DMS153 (cell line): ENCODE measurements at regions not wholly inside any gene's neighbourhood (a gene's known extent, or its start where the extent isn't known, plus 50 kb on each side); places are given as distances from the start of the nearest gene placed in this dataset.
A peak's percentile ranks its signal among the peaks of the same experiment; 100 is the strongest.

Source experiments
- DNase-seq: peaks from one replicate; lab custom pipeline; 2025; lab: John Stamatoyannopoulos, UW

GRCh38 chr13:30030141-30030750 lies 179.8 kb upstream of the UBL3 start:
- DNase-seq = no peak

- no peak for DNase-seq
Measured at GRCh38 chr13:30027569-30028455, 177.4 kb upstream of the UBL3 start.

GRCh38 chr13:30026909-30027308 lies 176.5 kb upstream of the UBL3 start:
- DNase-seq = no peak

GRCh38 chr13:30026093-30026492 lies 175.7 kb upstream of the UBL3 start:
- DNase-seq = no peak

- DNase-seq = no peak
Measured at GRCh38 chr13:30025351-30025750, 174.9 kb upstream of the UBL3 start.

- DNase-seq = peak; percentile 43
Measured at GRCh38 chr13:30024125-30024865, 173.9 kb upstream of the UBL3 start.

- no peak for DNase-seq
Measured at GRCh38 chr13:30023196-30023895, 172.9 kb upstream of the UBL3 start.

- DNase-seq = no peak
Measured at GRCh38 chr13:30022796-30023195, 172.4 kb upstream of the UBL3 start.

GRCh38 chr13:30022256-30022655 lies 171.8 kb upstream of the UBL3 start:
- no peak for DNase-seq

- no peak for DNase-seq
Measured at GRCh38 chr13:30021611-30022010, 171.2 kb upstream of the UBL3 start.

- no peak for DNase-seq
Measured at GRCh38 chr13:30020726-30021312, 170.4 kb upstream of the UBL3 start.

- DNase-seq = no peak
Measured at GRCh38 chr13:30019648-30020626, 169.5 kb upstream of the UBL3 start.

- no peak for DNase-seq
Measured at GRCh38 chr13:30017880-30018279, 167.5 kb upstream of the UBL3 start.

GRCh38 chr13:30016398-30016797 lies 166.0 kb upstream of the UBL3 start:
- DNase-seq = no peak

GRCh38 chr13:30009411-30009810 lies 159.0 kb upstream of the UBL3 start:
- no peak for DNase-seq

GRCh38 chr13:30006246-30006645 lies 155.8 kb upstream of the UBL3 start:
- no peak for DNase-seq

- DNase-seq = no peak
Measured at GRCh38 chr13:30004204-30004603, 153.8 kb upstream of the UBL3 start.

- DNase-seq = no peak
Measured at GRCh38 chr13:30002577-30002976, 152.2 kb upstream of the UBL3 start.

- DNase-seq = no peak
Measured at GRCh38 chr13:30000370-30000765, 150.0 kb upstream of the UBL3 start.

- no peak for DNase-seq
Measured at GRCh38 chr13:29999492-30000369, 149.3 kb upstream of the UBL3 start.
